ENCODE measurements at regions not wholly inside any gene's neighbourhood (a gene's known extent, or its start where the extent isn't known, plus 50 kb on each side); places are given as distances from the start of the nearest gene placed in this dataset. TPM values are rescaled to one million over a fixed set of nuclear protein-coding genes. Genes with fewer than 3 reads are reported as not detected.
"Not testable (repeated sequence)": the region's sequence is repeated elsewhere in the genome, so short reads cannot be mapped to it uniquely, and the experiment has no call there.

GRCh38 chr21:8455279-8456128 lies 2065.9 kb upstream of the TPTE start:
- DNase-seq; H3K4me1 ChIP-seq (replicated peaks; ENCODE audit: insufficient read depth); H3K9me2 ChIP-seq (ENCODE audit: insufficient read depth); H3K27ac ChIP-seq; H3K4me3 ChIP-seq; H3K36me3 ChIP-seq (ENCODE audit: low read depth); POLR2A ChIA-PET (ENCODE audit: unreplicated experiment); CTCF ChIA-PET; H3K27me3 ChIP-seq (ENCODE audit: insufficient read depth, low read depth); H3F3A ChIP-seq (ENCODE audit: insufficient read depth, low read depth); BruUV-seq (replicated peaks); H3K79me2 ChIP-seq (ENCODE audit: low read depth); H4K20me1 ChIP-seq (ENCODE audit: insufficient read depth); H3K4me2 ChIP-seq; H3K9me3 ChIP-seq (ENCODE audit: insufficient read depth, low read depth); intact Hi-C loops (cut with micrococcal nuclease; ENCODE audit: unreplicated experiment); H2AFZ ChIP-seq: not testable (repeated sequence)

DNA sequence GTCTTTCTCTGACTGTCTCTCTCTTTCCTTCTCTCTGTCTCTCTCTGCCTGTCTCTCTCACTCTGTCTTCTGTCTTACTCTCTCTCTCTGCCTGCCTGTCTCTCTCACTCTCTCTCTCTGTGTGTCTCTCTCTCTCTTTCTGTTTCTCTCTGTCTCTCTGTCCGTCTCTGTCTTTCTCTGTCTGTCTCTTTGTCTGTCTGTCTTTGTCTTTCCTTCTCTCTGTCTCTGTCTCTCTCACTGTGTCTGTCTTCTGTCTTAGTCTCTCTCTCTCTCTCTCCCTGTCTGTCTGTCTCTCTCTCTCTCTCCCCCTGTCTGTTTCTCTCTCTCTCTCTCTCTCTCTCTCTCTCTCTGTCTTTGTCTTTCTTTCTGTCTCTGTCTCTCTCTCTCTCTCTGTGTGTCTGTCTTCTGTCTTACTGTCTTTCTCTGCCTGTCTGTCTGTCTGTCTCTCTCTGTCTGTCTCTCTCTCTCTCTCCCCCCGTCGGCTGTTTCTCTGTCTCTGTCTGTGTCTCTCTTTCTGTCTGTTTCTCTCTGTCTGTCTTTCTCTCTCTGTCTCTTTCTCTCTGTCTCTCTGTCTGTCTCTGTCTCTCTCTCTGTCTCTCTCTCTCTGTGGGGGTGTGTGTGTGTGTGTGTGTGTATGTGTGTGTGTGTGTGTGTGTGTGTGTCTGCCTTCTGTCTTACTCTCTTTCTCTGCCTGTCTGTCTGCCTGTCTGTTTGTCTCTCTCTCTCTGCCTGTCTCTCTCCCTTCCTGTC lies 2056.8 kb upstream of the TPTE start:
- H2AFZ ChIP-seq: not testable (repeated sequence)

GRCh38 chr21:8466642-8467041 lies 2054.7 kb upstream of the TPTE start:
- H3K36me3 ChIP-seq (ENCODE audit: low read depth); H3K4me3 ChIP-seq; CTCF ChIA-PET; intact Hi-C loops (cut with micrococcal nuclease; ENCODE audit: unreplicated experiment); H3K27me3 ChIP-seq (ENCODE audit: insufficient read depth, low read depth); BruUV-seq (replicated peaks); H3K4me2 ChIP-seq; POLR2A ChIA-PET (ENCODE audit: unreplicated experiment); H2AFZ ChIP-seq; H3K27ac ChIP-seq; DNase-seq; H3K79me2 ChIP-seq (ENCODE audit: low read depth); H4K20me1 ChIP-seq (ENCODE audit: insufficient read depth); H3K9me3 ChIP-seq (ENCODE audit: insufficient read depth, low read depth); H3F3A ChIP-seq (ENCODE audit: insufficient read depth, low read depth); H3K4me1 ChIP-seq (replicated peaks; ENCODE audit: insufficient read depth); H3K9me2 ChIP-seq (ENCODE audit: insufficient read depth): not testable (repeated sequence)

More for the DNA sequence above, 2056.8 kb upstream of the TPTE start:
- H3F3A ChIP-seq (ENCODE audit: insufficient read depth, low read depth); BruUV-seq (replicated peaks); DNase-seq; H3K9me2 ChIP-seq (ENCODE audit: insufficient read depth); intact Hi-C loops (cut with micrococcal nuclease; ENCODE audit: unreplicated experiment); H4K20me1 ChIP-seq (ENCODE audit: insufficient read depth); H3K36me3 ChIP-seq (ENCODE audit: low read depth); H3K4me3 ChIP-seq; H3K9me3 ChIP-seq (ENCODE audit: insufficient read depth, low read depth); POLR2A ChIA-PET (ENCODE audit: unreplicated experiment); H3K4me2 ChIP-seq; H3K4me1 ChIP-seq (replicated peaks; ENCODE audit: insufficient read depth); H3K79me2 ChIP-seq (ENCODE audit: low read depth); H3K27me3 ChIP-seq (ENCODE audit: insufficient read depth, low read depth); H3K27ac ChIP-seq; CTCF ChIA-PET: not testable (repeated sequence)

Small RNA genes in the stretch of these regions (microRNA-seq; reads per million reads assigned to microRNA genes)
- not detected for gene MIR6724-3 (ENCODE audit: borderline number of aligned reads, borderline replicate concordance)
- not detected for gene MIR6724-4 (ENCODE audit: borderline number of aligned reads, borderline replicate concordance)
